Gastrocnemius medialis (tissue), 4 donors: ENCODE measurements at regions not wholly inside any gene's neighbourhood (a gene's known extent, or its start where the extent isn't known, plus 50 kb on each side); places are given as distances from the start of the nearest gene placed in this dataset.
"Not testable (repeated sequence)": the region's sequence is repeated elsewhere in the genome, so short reads cannot be mapped to it uniquely, and the experiment has no call there.

Experiments used
- CTCF ChIP-seq, 5 experiments: fragments of 450-650 bp in 3 of 5; fragments of 200-600 bp in 2 of 5; sonication (generic) in 2 of 5; IDR thresholded peaks in 4 of 5; conservative IDR thresholded peaks in 1 of 5; 1 replicate in 4 of 5; 2 replicates in 1 of 5; pipeline ENCODE4 v1.5.1; 2016 to 2019; ENCODE audit warnings: antibody characterized with exemption in 5 of 5, mild to moderate bottlenecking in 3 of 5, moderate library complexity in 3 of 5
- POLR2A ChIP-seq, 2 donors: fragments of 450-650 bp; IDR thresholded peaks; one replicate each; pipeline ENCODE4 v1.6.1; 2017; ENCODE audit warnings: antibody characterized with exemption in 2 of 2, mild to moderate bottlenecking in 2 of 2, moderate library complexity in 2 of 2

GRCh38 chr14:86110871-86111270 lies 580.9 kb downstream of the FLRT2 start:
- TF ChIP-seq CTCF (IDR thresholded peaks at IDR 0.05 in 4 of 5, conservative IDR thresholded peaks at IDR 0.05 in 1 of 5); POLR2A (IDR thresholded peaks at IDR 0.05): not testable (repeated sequence)
